IMR-90 (cell line): ENCODE measurements at regions not wholly inside any gene's neighbourhood (a gene's known extent, or its start where the extent isn't known, plus 50 kb on each side); places are given as distances from the start of the nearest gene placed in this dataset.

Experiments
- ATAC-seq: fragments of 200-7000 bp; cut with Tn5 transposase; 2 replicates; pipeline ENCODE4 v1.9.1; 2020; ENCODE audit warnings: low read depth, mild to moderate bottlenecking, moderate library complexity
- BruUV-seq: library from RNA; stranded (reverse); fragments of 400-500 nt; replicated peaks from 2 replicates; lab custom pipeline; 2021; lab: Mats Ljungman, UMichigan
- CTCF ChIA-PET: fragments of 300-600 bp; formaldehyde crosslinking; extraction: SDS; loops from one replicate; lab custom pipeline; 2021; ENCODE audit warnings: antibody characterized with exemption; lab: Yijun Ruan, JAX
- POLR2A ChIA-PET: fragments of 300-600 bp; sonication (Branson Sonifier 250); formaldehyde crosslinking; loops from one replicate; lab custom pipeline; 2022; ENCODE audit warnings: antibody characterized with exemption; ENCODE audit not compliant: unreplicated experiment; lab: Charles Lee
- DNase-seq: peaks from one replicate; pipeline ENCODE4 v3.0.0; 2013
- H2AFZ ChIP-seq: replicated peaks from 2 replicates; pipeline ENCODE3; 2013; ENCODE audit warnings: low read length, mild to moderate bottlenecking; ENCODE audit not compliant: poor library complexity
- H2AK5ac ChIP-seq: 2 replicates; pipeline ENCODE4 v1.6.1; 2013; ENCODE audit warnings: low read depth, low read length, inconsistent platforms
- H2AK9ac ChIP-seq: replicated peaks from 2 replicates; pipeline ENCODE3; 2013; ENCODE audit warnings: mild to moderate bottlenecking, low read depth, low read length, moderate library complexity; ENCODE audit not compliant: poor library complexity
- H2BK120ac ChIP-seq: 2 replicates; pipeline ENCODE4 v1.6.1; 2013; ENCODE audit warnings: low read depth, low read length, inconsistent platforms
- H2BK15ac ChIP-seq: 3 replicates; pipeline ENCODE4 v1.6.1; 2013; ENCODE audit warnings: low read depth, low read length, inconsistent platforms
- H2BK20ac ChIP-seq: 2 replicates; pipeline ENCODE4 v1.6.1; 2013; ENCODE audit warnings: low read depth, mild to moderate bottlenecking, inconsistent platforms, low read length, moderate library complexity
- H2BK5ac ChIP-seq: 2 replicates; pipeline ENCODE4 v1.6.1; 2013; ENCODE audit warnings: mild to moderate bottlenecking, low read depth, low read length, inconsistent platforms; ENCODE audit not compliant: poor library complexity, severe bottlenecking
- H3K14ac ChIP-seq: replicated peaks from 2 replicates; pipeline ENCODE4 v1.6.1; 2013; ENCODE audit warnings: low read depth, low read length, inconsistent platforms
- H3K18ac ChIP-seq: 2 replicates; pipeline ENCODE4 v1.6.1; 2013; ENCODE audit warnings: low read depth, low read length, control low read depth
- H3K23ac ChIP-seq: 2 replicates; pipeline ENCODE4 v1.6.1; 2013; ENCODE audit warnings: low read depth, low read length, inconsistent platforms
- H3K27ac ChIP-seq: 2 replicates; pipeline ENCODE4 v1.5.1; 2013; ENCODE audit warnings: mild to moderate bottlenecking, control low read depth, low read length; ENCODE audit not compliant: insufficient read depth
- H3K27me3 ChIP-seq: 2 replicates; pipeline ENCODE4 v1.6.1; 2013; ENCODE audit warnings: low read length; ENCODE audit not compliant: control insufficient read depth, insufficient read depth
- H3K36me3 ChIP-seq: 2 replicates; pipeline ENCODE4 v1.6.1; 2013; ENCODE audit warnings: low read length, mixed read lengths; ENCODE audit not compliant: control insufficient read depth, insufficient read depth
- H3K4ac ChIP-seq: 2 replicates; pipeline ENCODE4 v1.6.1; 2013; ENCODE audit warnings: low read depth, low read length, inconsistent platforms
- H3K4me1 ChIP-seq: 2 replicates; pipeline ENCODE4 v1.6.1; 2013; ENCODE audit warnings: low read length, mixed read lengths; ENCODE audit not compliant: control insufficient read depth, insufficient read depth
- H3K4me2 ChIP-seq: 2 replicates; pipeline ENCODE4 v1.6.1; 2013; ENCODE audit warnings: low read depth, mild to moderate bottlenecking, control low read depth, low read length, moderate library complexity
- H3K4me3 ChIP-seq: 2 replicates; pipeline ENCODE4 v1.5.1; 2013; ENCODE audit warnings: low read depth, mild to moderate bottlenecking, control low read depth, low read length, moderate library complexity; ENCODE audit not compliant: insufficient read depth
- H3K56ac ChIP-seq: 2 replicates; pipeline ENCODE4 v1.6.1; 2013; ENCODE audit warnings: low read length, inconsistent platforms; ENCODE audit not compliant: insufficient read depth; ENCODE audit errors: extremely low read depth
- H3K79me1 ChIP-seq, 2 experiments: 2 replicates each; pipeline ENCODE4 v1.6.1; 2013; ENCODE audit warnings: low read length in 2 of 2, inconsistent platforms in 1 of 2, low read depth in 1 of 2
- H3K9ac ChIP-seq: 2 replicates; pipeline ENCODE4 v1.6.1; 2013; ENCODE audit warnings: low read depth, low read length, control low read depth
- H3K9me1 ChIP-seq: 2 replicates; pipeline ENCODE4 v1.6.1; 2013; ENCODE audit warnings: low read length, inconsistent platforms; ENCODE audit not compliant: insufficient read depth
- H3K9me3 ChIP-seq: 2 replicates; pipeline ENCODE4 v1.6.1; 2013; ENCODE audit warnings: low read length; ENCODE audit not compliant: control insufficient read depth, insufficient read depth
- H4K20me1 ChIP-seq: 2 replicates; pipeline ENCODE4 v1.6.1; 2013; ENCODE audit warnings: low read length, inconsistent platforms; ENCODE audit not compliant: insufficient read depth
- H4K5ac ChIP-seq: 2 replicates; pipeline ENCODE4 v1.6.1; 2013; ENCODE audit warnings: mild to moderate bottlenecking, low read depth, low read length, control low read depth
- H4K8ac ChIP-seq, 2 experiments: 2 replicates each; pipeline ENCODE4 v1.6.1; 2013; ENCODE audit warnings: low read depth in 2 of 2, low read length in 2 of 2, control low read depth in 1 of 2, inconsistent platforms in 1 of 2
- H4K91ac ChIP-seq: 2 replicates; pipeline ENCODE4 v1.6.1; 2013; ENCODE audit warnings: low read depth, low read length, inconsistent platforms; ENCODE audit not compliant: insufficient read depth
- BHLHE40 ChIP-seq: fragments of 150-350 bp; IDR thresholded peaks from 2 replicates; pipeline ENCODE4 v1.6.1; 2016; ENCODE audit warnings: mild to moderate bottlenecking, low read depth, low read length
- CEBPB ChIP-seq: IDR thresholded peaks from 2 replicates; pipeline ENCODE4 v1.6.1; 2012; ENCODE audit warnings: low read depth, low read length, improper control_type of control experiment
- CHD1 ChIP-seq: IDR thresholded peaks from 2 replicates; pipeline ENCODE4 v1.6.1; 2012; ENCODE audit warnings: low read depth, low read length, improper control_type of control experiment
- FOS ChIP-seq: fragments of 150-350 bp; IDR thresholded peaks from 2 replicates; pipeline ENCODE4 v1.6.1; 2016; ENCODE audit warnings: low read depth, low read length
- MAFK ChIP-seq: IDR thresholded peaks from 2 replicates; pipeline ENCODE4 v1.6.1; 2012; ENCODE audit warnings: low read depth, low read length, improper control_type of control experiment
- MAZ ChIP-seq: IDR thresholded peaks from 2 replicates; pipeline ENCODE4 v1.6.1; 2012; ENCODE audit warnings: low read depth, mild to moderate bottlenecking, low read length, improper control_type of control experiment, moderate library complexity, borderline replicate concordance
- MXI1 ChIP-seq: IDR thresholded peaks from 2 replicates; pipeline ENCODE4 v1.6.1; 2012; ENCODE audit warnings: low read depth, mild to moderate bottlenecking, low read length, moderate library complexity, borderline replicate concordance
- NFE2L2 ChIP-seq: fragments of 150-350 bp; IDR thresholded peaks from 2 replicates; pipeline ENCODE4 v1.6.1; 2016; ENCODE audit warnings: low read depth, mild to moderate bottlenecking, low read length
- POLR2A ChIP-seq: IDR thresholded peaks from 2 replicates; pipeline ENCODE4 v1.6.1; 2012; ENCODE audit warnings: mild to moderate bottlenecking, low read depth, low read length
- RAD21 ChIP-seq: IDR thresholded peaks from 2 replicates; pipeline ENCODE4 v1.6.1; 2012; ENCODE audit warnings: low read length, improper control_type of control experiment
- RCOR1 ChIP-seq: IDR thresholded peaks from 2 replicates; pipeline ENCODE4 v1.6.1; 2012; ENCODE audit warnings: mild to moderate bottlenecking, low read length, improper control_type of control experiment; ENCODE audit not compliant: insufficient replicate concordance
- RFX5 ChIP-seq: IDR thresholded peaks from 2 replicates; pipeline ENCODE4 v1.8.0; 2012; ENCODE audit warnings: low read depth, mild to moderate bottlenecking, low read length, moderate library complexity
- SMC3 ChIP-seq: fragments of 150-350 bp; IDR thresholded peaks from 2 replicates; pipeline ENCODE4 v1.6.1; 2016; ENCODE audit warnings: low read depth, mild to moderate bottlenecking, antibody characterized with exemption, low read length, moderate library complexity
- WGBS, 2 experiments: methylation state at CpG; one replicate each; pipeline versions ENCODE4 v1.1.5 to v1.1.7; 2013; ENCODE audit warnings: missing lambda C conversion rate in 2 of 2; ENCODE audit not compliant: insufficient read length in 1 of 2; ENCODE audit errors: extremely low coverage in 2 of 2; 5-methylcytosine and 5-hydroxymethylcytosine counted together
- dilution Hi-C: fragments of 300-500 bp; cut with HindIII; formaldehyde crosslinking; loops from one replicate; pipeline ENCODE4 v1.14.3; 2018; ENCODE audit warnings: low sequenced_read_pairs; ENCODE audit not compliant: unreplicated experiment
- in situ Hi-C: fragments of 300-500 bp; cut with MboI; formaldehyde crosslinking; loops from 3 replicates; pipeline ENCODE4 v1.14.3; 2019; ENCODE audit warnings: low sequenced_read_pairs, inconsistent platforms, mixed read lengths
- intact Hi-C: fragments of 100-400 bp; cut with micrococcal nuclease; formaldehyde crosslinking; loops from 2 replicates; pipeline ENCODE4 v1.10.0; 2022
- TF ChIP-seq, protein P1 (sequence below): fragments of 150-350 bp; IDR thresholded peaks from 2 replicates; pipeline ENCODE4 v1.6.1; 2017; ENCODE audit warnings: mild to moderate bottlenecking, antibody characterized with exemption, low read length, low read depth
- TF ChIP-seq, protein P2 (sequence below): conservative IDR thresholded peaks from 2 replicates; pipeline ENCODE4 v1.5.1; 2012; ENCODE audit warnings: mild to moderate bottlenecking, low read depth, low read length, improper control_type of control experiment
- TF ChIP-seq, protein P3 (sequence below): fragments of 150-350 bp; IDR thresholded peaks from 2 replicates; pipeline ENCODE4 v1.6.1; 2016; ENCODE audit warnings: low read depth, mild to moderate bottlenecking, low read length, moderate library complexity, borderline replicate concordance

DNA sequence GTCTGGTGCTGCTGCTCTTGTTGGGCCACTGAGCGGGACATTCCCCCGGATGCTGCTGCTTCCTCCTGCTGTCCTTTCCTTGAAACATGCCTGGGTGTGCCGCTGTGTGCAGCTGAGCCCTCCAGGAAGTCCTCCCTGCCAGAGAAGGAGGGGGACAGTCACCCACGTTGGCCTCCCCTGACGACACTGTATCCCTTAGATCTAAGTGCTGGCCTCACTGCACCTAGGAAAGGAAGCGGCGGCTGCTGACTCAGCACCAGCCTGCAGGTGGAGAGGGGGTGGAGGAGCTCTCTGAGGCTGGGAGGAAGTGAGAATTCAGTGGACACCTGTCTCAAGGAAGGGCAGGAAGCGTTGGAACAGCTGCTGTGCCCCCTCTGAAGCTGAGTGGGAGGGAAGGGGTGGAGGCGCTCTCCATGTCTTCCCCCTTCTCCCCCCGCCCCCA lies 239.8 kb downstream of the HAUS1 start:
- Histone ChIP-seq H3K4me2 (no peak overlapping the region), H3K18ac (no peak overlapping the region), H2BK15ac (no peak overlapping the region), H2AK9ac (no peak overlapping the region), H3K27me3 (peaks cover 15% of the 10 kb centered on the region), H4K5ac (no peak overlapping the region), H3K56ac (no peak overlapping the region), H4K20me1 (no peaks in the 10 kb centered on the region), H2AK5ac (no peak overlapping the region), H3K23ac (no peak overlapping the region), H3K9me1 (no peaks in the 10 kb centered on the region), H3K9me3 (no peaks in the 10 kb centered on the region), H4K91ac (no peak overlapping the region), H4K8ac (no peak overlapping the region), H3K14ac (no peak overlapping the region), H2BK5ac (no peak overlapping the region), H3K27ac (no peak overlapping the region), H3K9ac (no peak overlapping the region), H3K36me3 (no peaks in the 10 kb centered on the region), H3K4me3 (no peak overlapping the region), H2AFZ (no peak overlapping the region), H3K4ac (no peak overlapping the region), H2BK120ac (no peak overlapping the region), H3K4me1 (no peaks in the 10 kb centered on the region), H3K79me1 (no peaks in the 10 kb centered on the region), H2BK20ac (no peak overlapping the region)
- intact Hi-C loops: no loop called here
- no CpG with 5 or more reads among the region's 10 CpGs for WGBS, 2 experiments
- in situ Hi-C loops: no loop called here
- ChIA-PET POLR2A (no interaction called here), CTCF (no interaction called here)
- TF ChIP-seq, protein P1, sequence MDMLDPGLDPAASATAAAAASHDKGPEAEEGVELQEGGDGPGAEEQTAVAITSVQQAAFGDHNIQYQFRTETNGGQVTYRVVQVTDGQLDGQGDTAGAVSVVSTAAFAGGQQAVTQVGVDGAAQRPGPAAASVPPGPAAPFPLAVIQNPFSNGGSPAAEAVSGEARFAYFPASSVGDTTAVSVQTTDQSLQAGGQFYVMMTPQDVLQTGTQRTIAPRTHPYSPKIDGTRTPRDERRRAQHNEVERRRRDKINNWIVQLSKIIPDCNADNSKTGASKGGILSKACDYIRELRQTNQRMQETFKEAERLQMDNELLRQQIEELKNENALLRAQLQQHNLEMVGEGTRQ: no peak
- TF ChIP-seq FOS (no peak), RCOR1 (no peak), RAD21 (no peak), MAZ (no peak), SMC3 (no peak), CEBPB (no peak), BHLHE40 (no peak), POLR2A (no peak), NFE2L2 (no peak), MAFK (no peak; the same call in 1 of the 2 replicates), RFX5 (no peak), CHD1 (no peak), MXI1 (no peak)
- TF ChIP-seq, protein P2, sequence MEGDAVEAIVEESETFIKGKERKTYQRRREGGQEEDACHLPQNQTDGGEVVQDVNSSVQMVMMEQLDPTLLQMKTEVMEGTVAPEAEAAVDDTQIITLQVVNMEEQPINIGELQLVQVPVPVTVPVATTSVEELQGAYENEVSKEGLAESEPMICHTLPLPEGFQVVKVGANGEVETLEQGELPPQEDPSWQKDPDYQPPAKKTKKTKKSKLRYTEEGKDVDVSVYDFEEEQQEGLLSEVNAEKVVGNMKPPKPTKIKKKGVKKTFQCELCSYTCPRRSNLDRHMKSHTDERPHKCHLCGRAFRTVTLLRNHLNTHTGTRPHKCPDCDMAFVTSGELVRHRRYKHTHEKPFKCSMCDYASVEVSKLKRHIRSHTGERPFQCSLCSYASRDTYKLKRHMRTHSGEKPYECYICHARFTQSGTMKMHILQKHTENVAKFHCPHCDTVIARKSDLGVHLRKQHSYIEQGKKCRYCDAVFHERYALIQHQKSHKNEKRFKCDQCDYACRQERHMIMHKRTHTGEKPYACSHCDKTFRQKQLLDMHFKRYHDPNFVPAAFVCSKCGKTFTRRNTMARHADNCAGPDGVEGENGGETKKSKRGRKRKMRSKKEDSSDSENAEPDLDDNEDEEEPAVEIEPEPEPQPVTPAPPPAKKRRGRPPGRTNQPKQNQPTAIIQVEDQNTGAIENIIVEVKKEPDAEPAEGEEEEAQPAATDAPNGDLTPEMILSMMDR: no peak
- TF ChIP-seq, protein P3, sequence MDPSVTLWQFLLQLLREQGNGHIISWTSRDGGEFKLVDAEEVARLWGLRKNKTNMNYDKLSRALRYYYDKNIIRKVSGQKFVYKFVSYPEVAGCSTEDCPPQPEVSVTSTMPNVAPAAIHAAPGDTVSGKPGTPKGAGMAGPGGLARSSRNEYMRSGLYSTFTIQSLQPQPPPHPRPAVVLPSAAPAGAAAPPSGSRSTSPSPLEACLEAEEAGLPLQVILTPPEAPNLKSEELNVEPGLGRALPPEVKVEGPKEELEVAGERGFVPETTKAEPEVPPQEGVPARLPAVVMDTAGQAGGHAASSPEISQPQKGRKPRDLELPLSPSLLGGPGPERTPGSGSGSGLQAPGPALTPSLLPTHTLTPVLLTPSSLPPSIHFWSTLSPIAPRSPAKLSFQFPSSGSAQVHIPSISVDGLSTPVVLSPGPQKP: no peak
- no TSS peak for BruUV-seq
- ATAC-seq: no peak
- dilution Hi-C loops: no loop called here
- no peak for DNase-seq
